ENCODE measurements at regions not wholly inside any gene's neighbourhood (a gene's known extent, or its start where the extent isn't known, plus 50 kb on each side); places are given as distances from the start of the nearest gene placed in this dataset.

- TF ChIP-seq, protein P1, sequence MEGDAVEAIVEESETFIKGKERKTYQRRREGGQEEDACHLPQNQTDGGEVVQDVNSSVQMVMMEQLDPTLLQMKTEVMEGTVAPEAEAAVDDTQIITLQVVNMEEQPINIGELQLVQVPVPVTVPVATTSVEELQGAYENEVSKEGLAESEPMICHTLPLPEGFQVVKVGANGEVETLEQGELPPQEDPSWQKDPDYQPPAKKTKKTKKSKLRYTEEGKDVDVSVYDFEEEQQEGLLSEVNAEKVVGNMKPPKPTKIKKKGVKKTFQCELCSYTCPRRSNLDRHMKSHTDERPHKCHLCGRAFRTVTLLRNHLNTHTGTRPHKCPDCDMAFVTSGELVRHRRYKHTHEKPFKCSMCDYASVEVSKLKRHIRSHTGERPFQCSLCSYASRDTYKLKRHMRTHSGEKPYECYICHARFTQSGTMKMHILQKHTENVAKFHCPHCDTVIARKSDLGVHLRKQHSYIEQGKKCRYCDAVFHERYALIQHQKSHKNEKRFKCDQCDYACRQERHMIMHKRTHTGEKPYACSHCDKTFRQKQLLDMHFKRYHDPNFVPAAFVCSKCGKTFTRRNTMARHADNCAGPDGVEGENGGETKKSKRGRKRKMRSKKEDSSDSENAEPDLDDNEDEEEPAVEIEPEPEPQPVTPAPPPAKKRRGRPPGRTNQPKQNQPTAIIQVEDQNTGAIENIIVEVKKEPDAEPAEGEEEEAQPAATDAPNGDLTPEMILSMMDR (conservative IDR thresholded peaks at IDR 0.05; ENCODE audit: low read length), result no peak
- TF ChIP-seq EZH2phosphoT487 (IDR thresholded peaks at IDR 0.05; ENCODE audit: borderline replicate concordance), result no peak
These were observed 62.0 kb upstream of the KCNA1 start for GRCh38 chr12:4847713-4848112.
